SK-N-SH (cell line): ENCODE measurements at regions not wholly inside any gene's neighbourhood (a gene's known extent, or its start where the extent isn't known, plus 50 kb on each side); places are given as distances from the start of the nearest gene placed in this dataset.

ENCODE experiments used
- CTCF ChIA-PET: fragments of 300-600, 350-600 bp; formaldehyde crosslinking; extraction: SDS; loops from one replicate; lab custom pipeline; 2021; lab: Yijun Ruan, JAX
- POLR2A ChIA-PET: fragments of 350-600 bp; sonication (Branson Sonifier 250); formaldehyde crosslinking; extraction: SDS; loops from one replicate; lab custom pipeline; 2020; ENCODE audit warnings: antibody characterized with exemption, inconsistent platforms; lab: Yijun Ruan, JAX
- DNase-seq: peaks from one replicate; pipeline ENCODE4 v3.0.0; 2012
- H2AFZ ChIP-seq: fragments of 200-600 bp; sonication (generic); 2 replicates; pipeline ENCODE4 v1.8.1; 2016; ENCODE audit warnings: antibody characterized with exemption, mild to moderate bottlenecking, low read depth
- H3F3A ChIP-seq: fragments of 200-600 bp; sonication (generic); replicated peaks from 2 replicates; pipeline ENCODE3; 2016; ENCODE audit warnings: antibody characterized with exemption, mild to moderate bottlenecking; ENCODE audit not compliant: insufficient read depth
- H3K27ac ChIP-seq, 2 experiments: fragments of 200-500 bp in 1 of 2; fragments of 200-600 bp in 1 of 2; sonication (Bioruptor generic) in 1 of 2; sonication (generic), shearing (Covaris generic) in 1 of 2; 2 replicates each; pipeline versions ENCODE4 v1.5.1 to v1.6.1; 2014 to 2016; ENCODE audit warnings: low read depth in 2 of 2, inconsistent platforms in 1 of 2, low read length in 1 of 2, mild to moderate bottlenecking in 1 of 2, mixed read lengths in 1 of 2
- H3K27me3 ChIP-seq: fragments of 200-600 bp; sonication (generic), shearing (Covaris generic); 2 replicates; pipeline ENCODE4 v1.6.1; 2016; ENCODE audit warnings: mixed run types; ENCODE audit not compliant: insufficient read depth
- H3K36me3 ChIP-seq, 2 experiments: fragments of 200-500 bp in 1 of 2; fragments of 200-600 bp in 1 of 2; sonication (Bioruptor generic) in 1 of 2; sonication (generic) in 1 of 2; replicated peaks in 1 of 2; 2 replicates each; pipeline versions ENCODE3 to v1.5.1; 2014 to 2016; ENCODE audit warnings: low read length in 1 of 2, mild to moderate bottlenecking in 1 of 2; ENCODE audit not compliant: insufficient read depth in 2 of 2, control insufficient read depth in 1 of 2
- H3K4me1 ChIP-seq, 2 experiments: fragments of 200-500 bp in 1 of 2; fragments of 200-600 bp in 1 of 2; sonication (Bioruptor generic) in 1 of 2; sonication (generic), shearing (Covaris generic) in 1 of 2; 2 replicates each; pipeline versions ENCODE4 v1.5.1 to v1.6.1; 2014 to 2016; ENCODE audit warnings: low read depth in 1 of 2, low read length in 1 of 2, mixed run types in 1 of 2; ENCODE audit not compliant: insufficient read depth in 2 of 2, control insufficient read depth in 1 of 2
- H3K4me2 ChIP-seq: fragments of 200-600 bp; sonication (generic), shearing (Covaris generic); 2 replicates; pipeline ENCODE4 v1.6.1; 2017; ENCODE audit warnings: mixed run types
- H3K4me3 ChIP-seq, 2 experiments: fragments of 200-500 bp in 1 of 2; fragments of 200-600 bp in 1 of 2; sonication (Bioruptor generic) in 1 of 2; sonication (generic), shearing (Covaris generic) in 1 of 2; 2 replicates each; pipeline versions ENCODE4 v1.5.1 to v1.8.1; 2014 to 2016; ENCODE audit warnings: low read depth in 2 of 2, inconsistent platforms in 1 of 2, low read length in 1 of 2, mild to moderate bottlenecking in 1 of 2, mixed read lengths in 1 of 2, moderate library complexity in 1 of 2
- H3K79me2 ChIP-seq: fragments of 200-600 bp; sonication (generic); 2 replicates; pipeline ENCODE4 v1.8.1; 2017; ENCODE audit warnings: mild to moderate bottlenecking; ENCODE audit not compliant: insufficient read depth
- H3K9ac ChIP-seq: fragments of 200-600 bp; sonication (generic); 2 replicates; pipeline ENCODE4 v1.6.1; 2017; ENCODE audit warnings: mixed run types
- H3K9me2 ChIP-seq: fragments of 200-600 bp; sonication (generic); 2 replicates; pipeline ENCODE4 v1.6.1; 2017; ENCODE audit warnings: mixed run types
- H3K9me3 ChIP-seq: fragments of 200-600 bp; sonication (generic); 2 replicates; pipeline ENCODE4 v1.6.1; 2017; ENCODE audit warnings: mixed run types, mild to moderate bottlenecking, moderate library complexity
- H4K20me1 ChIP-seq: fragments of 200-600 bp; sonication (generic); 2 replicates; pipeline ENCODE4 v1.6.1; 2017; ENCODE audit warnings: mild to moderate bottlenecking, mixed run types; ENCODE audit not compliant: insufficient read depth
- EZH2phosphoT487 ChIP-seq: fragments of 200-600 bp; sonication (generic); IDR thresholded peaks from 2 replicates; pipeline ENCODE4 v1.6.1; 2017; ENCODE audit warnings: low read depth, mixed run types, mild to moderate bottlenecking, antibody characterized with exemption, moderate library complexity, borderline replicate concordance
- FOXJ3 ChIP-seq: sonication (generic); formaldehyde crosslinking; IDR thresholded peaks from 2 replicates; pipeline ENCODE4 v1.5.1; 2020; ENCODE audit warnings: mild to moderate bottlenecking, missing genetic modification reagents
- FOXM1 ChIP-seq: IDR thresholded peaks from 2 replicates; pipeline ENCODE4 v1.4.0; 2012; ENCODE audit warnings: low read depth, mild to moderate bottlenecking
- MEF2A ChIP-seq: IDR thresholded peaks from 2 replicates; pipeline ENCODE4 v1.4.0; 2012; ENCODE audit warnings: low read depth, borderline replicate concordance
- POLR2AphosphoS5 ChIP-seq: IDR thresholded peaks from 2 replicates; pipeline ENCODE4 v1.6.1; 2012; ENCODE audit warnings: low read depth, low read length
- RFX5 ChIP-seq: IDR thresholded peaks from 2 replicates; pipeline ENCODE4 v1.6.1; 2012; ENCODE audit warnings: mild to moderate bottlenecking, improper control_type of control experiment, low read length
- TEAD4 ChIP-seq: IDR thresholded peaks from 2 replicates; pipeline ENCODE4 v1.4.0; 2012; ENCODE audit warnings: mild to moderate bottlenecking, borderline replicate concordance; ENCODE audit not compliant: insufficient read depth
- YY1 ChIP-seq: IDR thresholded peaks from 2 replicates; pipeline ENCODE4 v1.4.0; 2012; ENCODE audit warnings: low read depth, mild to moderate bottlenecking
- WGBS: methylation state at CpG from one replicate; pipeline ENCODE4 v1.1.6; 2017; ENCODE audit warnings: low lambda C conversion rate; 5-methylcytosine and 5-hydroxymethylcytosine counted together
- TF ChIP-seq, protein P1 (sequence below): fragments of 150-350 bp; IDR thresholded peaks from 2 replicates; pipeline ENCODE4 v1.6.1; 2016; ENCODE audit warnings: mild to moderate bottlenecking, low read depth, low read length
- TF ChIP-seq, protein P2 (sequence below): fragments of 200-600 bp; sonication (generic); IDR thresholded peaks from 2 replicates; pipeline ENCODE4 v1.6.1; 2017; ENCODE audit warnings: antibody characterized with exemption, mild to moderate bottlenecking, moderate library complexity
- TF ChIP-seq, protein P3 (sequence below): IDR thresholded peaks from 2 replicates; pipeline ENCODE4 v1.4.0; 2012; ENCODE audit warnings: low read depth, borderline replicate concordance
- TF ChIP-seq, protein P4 (sequence below): fragments of 150-350 bp; IDR thresholded peaks from 2 replicates; pipeline ENCODE4 v1.6.1; 2017; ENCODE audit warnings: antibody characterized with exemption, low read length, low read depth, borderline replicate concordance

DNA sequence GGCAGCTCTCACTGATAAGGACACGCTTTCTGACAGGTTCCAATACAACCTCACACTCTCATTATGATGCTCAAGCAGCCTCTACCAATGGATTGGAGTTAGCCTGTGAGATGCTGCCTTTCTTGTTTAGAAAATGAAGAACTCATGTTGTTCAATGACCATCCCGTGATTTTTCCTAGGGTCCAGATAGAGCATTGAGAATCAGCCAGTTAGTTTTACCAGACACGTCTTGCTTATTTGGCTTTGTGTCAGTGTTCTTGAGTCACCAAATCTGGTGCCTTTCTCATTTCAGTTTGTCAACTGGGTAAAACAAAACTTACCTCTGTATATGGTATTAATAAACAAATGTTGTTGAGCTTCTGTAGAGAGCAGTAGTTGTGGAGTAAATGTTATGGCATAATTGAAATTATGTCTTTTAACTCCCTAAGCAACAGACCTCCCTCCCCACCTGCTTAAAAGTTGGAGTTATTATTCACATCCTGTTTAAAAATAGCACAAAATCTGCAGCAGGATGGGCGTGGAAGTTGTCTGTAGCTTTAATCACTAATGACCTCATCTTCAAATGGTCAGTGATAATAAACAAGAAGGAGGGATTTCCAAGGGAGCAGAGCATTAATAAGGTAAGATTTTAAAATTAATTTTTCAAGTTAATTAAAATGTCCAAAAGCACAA is 167.3 kb downstream of the HRH4 start:
- no peak overlapping the region for H3K27ac ChIP-seq
- WGBS = 15% methylated on average over 4 of the region's 4 CpGs
- no peaks in the 10 kb centered on the region for H3K4me1 ChIP-seq
- no peaks in the 10 kb centered on the region for H3K9me2 ChIP-seq
- no peak overlapping the region for H2AFZ ChIP-seq
- no peaks in the 10 kb centered on the region for H4K20me1 ChIP-seq
- no peak overlapping the region for H3K4me2 ChIP-seq
- no peak for TF ChIP-seq POLR2AphosphoS5
- no peak for TF ChIP-seq FOXJ3
- TF ChIP-seq, protein P1, sequence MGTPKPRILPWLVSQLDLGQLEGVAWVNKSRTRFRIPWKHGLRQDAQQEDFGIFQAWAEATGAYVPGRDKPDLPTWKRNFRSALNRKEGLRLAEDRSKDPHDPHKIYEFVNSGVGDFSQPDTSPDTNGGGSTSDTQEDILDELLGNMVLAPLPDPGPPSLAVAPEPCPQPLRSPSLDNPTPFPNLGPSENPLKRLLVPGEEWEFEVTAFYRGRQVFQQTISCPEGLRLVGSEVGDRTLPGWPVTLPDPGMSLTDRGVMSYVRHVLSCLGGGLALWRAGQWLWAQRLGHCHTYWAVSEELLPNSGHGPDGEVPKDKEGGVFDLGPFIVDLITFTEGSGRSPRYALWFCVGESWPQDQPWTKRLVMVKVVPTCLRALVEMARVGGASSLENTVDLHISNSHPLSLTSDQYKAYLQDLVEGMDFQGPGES = no peak
- TF ChIP-seq MEF2A = no peak
- TF ChIP-seq EZH2phosphoT487 = no peak
- TF ChIP-seq RFX5 = no peak
- TF ChIP-seq, protein P2, sequence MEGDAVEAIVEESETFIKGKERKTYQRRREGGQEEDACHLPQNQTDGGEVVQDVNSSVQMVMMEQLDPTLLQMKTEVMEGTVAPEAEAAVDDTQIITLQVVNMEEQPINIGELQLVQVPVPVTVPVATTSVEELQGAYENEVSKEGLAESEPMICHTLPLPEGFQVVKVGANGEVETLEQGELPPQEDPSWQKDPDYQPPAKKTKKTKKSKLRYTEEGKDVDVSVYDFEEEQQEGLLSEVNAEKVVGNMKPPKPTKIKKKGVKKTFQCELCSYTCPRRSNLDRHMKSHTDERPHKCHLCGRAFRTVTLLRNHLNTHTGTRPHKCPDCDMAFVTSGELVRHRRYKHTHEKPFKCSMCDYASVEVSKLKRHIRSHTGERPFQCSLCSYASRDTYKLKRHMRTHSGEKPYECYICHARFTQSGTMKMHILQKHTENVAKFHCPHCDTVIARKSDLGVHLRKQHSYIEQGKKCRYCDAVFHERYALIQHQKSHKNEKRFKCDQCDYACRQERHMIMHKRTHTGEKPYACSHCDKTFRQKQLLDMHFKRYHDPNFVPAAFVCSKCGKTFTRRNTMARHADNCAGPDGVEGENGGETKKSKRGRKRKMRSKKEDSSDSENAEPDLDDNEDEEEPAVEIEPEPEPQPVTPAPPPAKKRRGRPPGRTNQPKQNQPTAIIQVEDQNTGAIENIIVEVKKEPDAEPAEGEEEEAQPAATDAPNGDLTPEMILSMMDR = no peak
- no peak for TF ChIP-seq TEAD4
- TF ChIP-seq YY1 = no peak
- TF ChIP-seq, protein P3, sequence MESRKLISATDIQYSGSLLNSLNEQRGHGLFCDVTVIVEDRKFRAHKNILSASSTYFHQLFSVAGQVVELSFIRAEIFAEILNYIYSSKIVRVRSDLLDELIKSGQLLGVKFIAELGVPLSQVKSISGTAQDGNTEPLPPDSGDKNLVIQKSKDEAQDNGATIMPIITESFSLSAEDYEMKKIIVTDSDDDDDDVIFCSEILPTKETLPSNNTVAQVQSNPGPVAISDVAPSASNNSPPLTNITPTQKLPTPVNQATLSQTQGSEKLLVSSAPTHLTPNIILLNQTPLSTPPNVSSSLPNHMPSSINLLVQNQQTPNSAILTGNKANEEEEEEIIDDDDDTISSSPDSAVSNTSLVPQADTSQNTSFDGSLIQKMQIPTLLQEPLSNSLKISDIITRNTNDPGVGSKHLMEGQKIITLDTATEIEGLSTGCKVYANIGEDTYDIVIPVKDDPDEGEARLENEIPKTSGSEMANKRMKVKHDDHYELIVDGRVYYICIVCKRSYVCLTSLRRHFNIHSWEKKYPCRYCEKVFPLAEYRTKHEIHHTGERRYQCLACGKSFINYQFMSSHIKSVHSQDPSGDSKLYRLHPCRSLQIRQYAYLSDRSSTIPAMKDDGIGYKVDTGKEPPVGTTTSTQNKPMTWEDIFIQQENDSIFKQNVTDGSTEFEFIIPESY = no peak
- TF ChIP-seq, protein P4, sequence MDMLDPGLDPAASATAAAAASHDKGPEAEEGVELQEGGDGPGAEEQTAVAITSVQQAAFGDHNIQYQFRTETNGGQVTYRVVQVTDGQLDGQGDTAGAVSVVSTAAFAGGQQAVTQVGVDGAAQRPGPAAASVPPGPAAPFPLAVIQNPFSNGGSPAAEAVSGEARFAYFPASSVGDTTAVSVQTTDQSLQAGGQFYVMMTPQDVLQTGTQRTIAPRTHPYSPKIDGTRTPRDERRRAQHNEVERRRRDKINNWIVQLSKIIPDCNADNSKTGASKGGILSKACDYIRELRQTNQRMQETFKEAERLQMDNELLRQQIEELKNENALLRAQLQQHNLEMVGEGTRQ = no peak
- no peak for TF ChIP-seq FOXM1
- H3K79me2 ChIP-seq = no peaks in the 10 kb centered on the region
- H3K4me3 ChIP-seq = no peak overlapping the region
- no peaks in the 10 kb centered on the region for H3F3A ChIP-seq
- no peak overlapping the region for H3K9ac ChIP-seq
- POLR2A ChIA-PET = no interaction called here
- no peaks in the 10 kb centered on the region for H3K9me3 ChIP-seq
- no peaks in the 10 kb centered on the region for H3K27me3 ChIP-seq
- CTCF ChIA-PET = interaction anchor here (1.0 kb wide), 1 partner anchor 28 kb away, joined by 3 read pairs; no protein-coding TSS in a partner anchor
- no peak for DNase-seq
- no peaks in the 10 kb centered on the region for H3K36me3 ChIP-seq
